NB4 (cell line): ENCODE measurements at regions not wholly inside any gene's neighbourhood (a gene's known extent, or its start where the extent isn't known, plus 50 kb on each side); places are given as distances from the start of the nearest gene placed in this dataset.
"Not testable (repeated sequence)": the region's sequence is repeated elsewhere in the genome, so short reads cannot be mapped to it uniquely, and the experiment has no call there.

ENCODE experiments used
- CTCF ChIP-seq: IDR thresholded peaks from one replicate; pipeline ENCODE4 v1.5.1; 2012; ENCODE audit warnings: low read depth, low read length
- MYC ChIP-seq: IDR thresholded peaks from 2 replicates; pipeline ENCODE4 v1.6.1; 2011; ENCODE audit warnings: low read depth, low read length
- POLR2A ChIP-seq: IDR thresholded peaks from 2 replicates; pipeline ENCODE4 v1.6.1; 2011; ENCODE audit warnings: mild to moderate bottlenecking; ENCODE audit not compliant: insufficient read length; ENCODE audit errors: extremely low read depth

- TF ChIP-seq POLR2A, CTCF, MYC: not testable (repeated sequence)
These were observed 57.1 kb upstream of the LYRM9 start for GRCh38 chr17:27950225-27950624.
